Lower leg skin (tissue), 3 donors: ENCODE measurements at regions not wholly inside any gene's neighbourhood (a gene's known extent, or its start where the extent isn't known, plus 50 kb on each side); places are given as distances from the start of the nearest gene placed in this dataset.

Source experiments
- CTCF ChIP-seq, 3 donors: fragments of 450-650 bp; IDR thresholded peaks; one replicate each; pipeline ENCODE4 v1.5.1; 2016; ENCODE audit warnings: antibody characterized with exemption in 3 of 3, mild to moderate bottlenecking in 3 of 3, moderate library complexity in 2 of 3
- POLR2A ChIP-seq, 2 donors: fragments of 450-650 bp; IDR thresholded peaks; one replicate each; pipeline ENCODE4 v1.6.1; 2016 to 2017; ENCODE audit warnings: antibody characterized with exemption in 2 of 2, mild to moderate bottlenecking in 1 of 2, moderate library complexity in 1 of 2

- TF ChIP-seq CTCF (IDR thresholded peaks at IDR 0.05) (no peak), POLR2A (IDR thresholded peaks at IDR 0.05) (no peak)
Observed at GRCh38 chr4:34035225-34035624, 2209.1 kb downstream of the ARAP2 start.
